GM12872 (cell line): ENCODE measurements at regions not wholly inside any gene's neighbourhood (a gene's known extent, or its start where the extent isn't known, plus 50 kb on each side); places are given as distances from the start of the nearest gene placed in this dataset.

Experiments used
- CTCF ChIP-seq: IDR thresholded peaks from 3 replicates; pipeline ENCODE4 v1.5.1; 2011; ENCODE audit warnings: low read depth, mild to moderate bottlenecking, low read length, moderate library complexity; ENCODE audit not compliant: insufficient read depth

DNA sequence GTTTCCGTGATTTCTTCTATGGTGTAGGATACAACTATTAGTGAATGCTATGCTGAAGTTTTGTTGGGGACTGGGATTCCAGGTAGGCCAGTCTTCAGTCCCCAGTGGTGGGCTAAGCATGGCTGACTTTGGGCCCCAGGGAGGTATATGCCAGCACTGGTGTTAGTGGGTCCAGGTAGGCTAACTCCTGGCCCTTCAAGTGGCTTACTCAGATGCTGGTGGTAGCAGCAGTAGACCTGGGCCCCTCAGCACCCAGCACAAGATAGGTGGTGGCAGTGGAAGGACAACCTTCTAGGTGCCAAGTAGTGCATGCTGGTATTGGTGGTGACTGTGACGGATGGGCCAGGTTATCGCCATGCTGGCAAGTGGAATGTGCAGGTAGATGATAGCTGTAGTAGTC is 955.1 kb downstream of the TMTC2 start:
- TF ChIP-seq CTCF, result no peak

DNA sequence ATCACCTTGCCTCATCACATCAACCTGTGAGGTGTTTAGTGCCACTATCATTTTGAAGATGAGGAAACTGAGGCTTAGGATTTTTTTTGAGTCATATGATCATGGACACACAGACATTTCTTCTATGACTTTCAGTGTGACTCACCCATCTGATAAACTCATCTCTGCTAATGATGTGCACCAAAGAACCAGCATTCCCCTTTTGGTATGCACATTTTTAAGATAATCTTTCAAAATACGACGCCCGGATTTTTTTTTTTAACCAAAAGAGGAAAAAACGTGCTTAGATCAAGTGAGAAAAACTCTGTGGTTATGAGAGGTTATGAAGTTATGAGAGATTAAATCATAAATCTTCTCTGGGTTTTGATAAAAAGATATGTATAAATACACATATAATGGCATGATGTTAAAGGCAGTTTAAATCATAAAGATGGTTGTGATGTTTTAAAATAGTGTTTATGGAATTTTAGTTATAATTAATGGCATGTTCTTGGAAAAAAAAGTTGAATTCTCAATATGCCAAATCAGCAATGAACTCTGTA is 948.1 kb downstream of the TMTC2 start:
- no peak for TF ChIP-seq CTCF

DNA sequence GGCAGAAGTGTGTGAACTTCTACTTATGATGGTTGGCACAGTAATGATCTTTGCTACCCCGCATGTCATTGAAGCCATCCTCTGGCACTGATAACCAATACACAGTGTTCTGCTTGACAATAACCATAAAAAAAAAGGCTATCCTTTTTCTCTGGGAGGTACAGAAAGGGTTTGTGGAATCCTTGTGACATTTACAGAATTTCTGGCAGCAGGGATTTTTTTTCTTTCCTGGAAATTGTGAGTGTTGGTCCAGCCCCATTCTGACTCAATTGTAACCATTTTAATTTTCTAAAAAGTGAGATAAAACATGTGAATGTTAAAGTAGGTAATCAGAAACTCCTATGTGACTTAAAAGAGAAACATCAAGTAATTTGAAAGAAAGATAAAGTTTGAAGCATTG is 943.8 kb downstream of the TMTC2 start:
- TF ChIP-seq CTCF, result no peak

- TF ChIP-seq CTCF, result no peak
These were observed 943.2 kb downstream of the TMTC2 start for GRCh38 chr12:83629931-83630330.

DNA sequence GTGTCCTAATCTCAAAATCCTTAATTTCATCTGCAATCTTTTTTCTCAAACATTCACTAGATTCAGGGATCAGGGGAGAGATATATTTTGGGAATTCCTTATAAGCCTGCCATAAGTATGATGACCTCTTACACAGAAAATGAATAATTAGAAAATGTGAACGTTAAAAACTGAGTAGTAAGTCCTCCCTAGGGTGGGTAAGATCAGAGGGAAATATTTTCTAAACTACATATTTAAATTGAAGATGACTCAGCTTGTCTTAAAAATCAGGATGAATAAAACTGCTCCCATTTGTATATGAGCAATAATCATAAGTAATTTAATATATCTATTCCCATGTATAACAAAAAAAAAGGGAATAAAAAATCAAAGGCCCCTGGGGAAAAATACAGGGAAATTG is 935.5 kb downstream of the TMTC2 start:
- TF ChIP-seq CTCF, result no peak

DNA sequence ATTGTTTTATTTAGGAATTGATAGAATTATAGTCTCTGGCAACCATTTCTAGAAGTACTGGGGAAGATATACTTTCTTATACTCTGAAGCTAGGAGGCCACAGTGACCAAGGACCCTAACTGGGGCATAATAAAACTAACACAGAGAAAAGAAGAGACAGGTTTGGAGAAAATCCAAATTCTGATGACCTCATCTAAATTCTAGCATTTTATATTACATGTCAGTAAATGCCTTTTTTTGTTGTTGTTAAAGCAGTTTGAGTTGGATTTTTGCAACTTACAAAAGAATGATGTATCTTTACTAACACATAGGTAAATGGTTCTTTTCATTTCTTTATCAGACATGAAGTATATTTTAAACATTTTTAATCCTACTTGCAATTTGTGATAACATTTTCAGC is 933.3 kb downstream of the TMTC2 start:
- no peak for TF ChIP-seq CTCF

GRCh38 chr12:83615152-83615551 is 928.4 kb downstream of the TMTC2 start:
- TF ChIP-seq CTCF, result no peak
